ENCODE measurements at regions not wholly inside any gene's neighbourhood (a gene's known extent, or its start where the extent isn't known, plus 50 kb on each side); places are given as distances from the start of the nearest gene placed in this dataset.

GRCh38 chr9:85249313-85249621 lies 492.5 kb downstream of the AGTPBP1 start:
- DNase-seq, result no peak

- DNase-seq, result no peak
Measured at GRCh38 chr9:85248514-85249312, 493.0 kb downstream of the AGTPBP1 start.

GRCh38 chr9:85246541-85246940 lies 495.2 kb downstream of the AGTPBP1 start:
- DNase-seq, result no peak

GRCh38 chr9:85244856-85245255 lies 496.9 kb downstream of the AGTPBP1 start:
- no peak for DNase-seq

- no peak for DNase-seq
Measured at GRCh38 chr9:85243977-85244376, 497.8 kb downstream of the AGTPBP1 start.

GRCh38 chr9:85237478-85237877 lies 504.3 kb downstream of the AGTPBP1 start:
- no peak for DNase-seq

GRCh38 chr9:85230081-85230480 lies 511.7 kb downstream of the AGTPBP1 start:
- no peak for DNase-seq

- no peak for DNase-seq
Measured at GRCh38 chr9:85228111-85228855, 513.5 kb downstream of the AGTPBP1 start.

GRCh38 chr9:85225180-85225579 lies 516.6 kb downstream of the AGTPBP1 start:
- DNase-seq, result no peak

GRCh38 chr9:85224729-85225128 lies 517.0 kb downstream of the AGTPBP1 start:
- DNase-seq, result no peak

GRCh38 chr9:85224301-85224700 lies 517.5 kb downstream of the AGTPBP1 start:
- DNase-seq, result no peak

GRCh38 chr9:85223506-85224125 lies 518.1 kb downstream of the AGTPBP1 start:
- no peak for DNase-seq

- no peak for DNase-seq
Measured at GRCh38 chr9:85216601-85217000, 525.2 kb downstream of the AGTPBP1 start.

- DNase-seq, result no peak
Measured at GRCh38 chr9:85215961-85216360, 525.8 kb downstream of the AGTPBP1 start.

GRCh38 chr9:85215416-85215815 lies 526.3 kb downstream of the AGTPBP1 start:
- no peak for DNase-seq

GRCh38 chr9:85213650-85214607 lies 527.8 kb downstream of the AGTPBP1 start:
- no peak for DNase-seq

GRCh38 chr9:85212887-85213286 lies 528.9 kb downstream of the AGTPBP1 start:
- no peak for DNase-seq

- DNase-seq, result no peak
Measured at GRCh38 chr9:85212209-85212608, 529.5 kb downstream of the AGTPBP1 start.

- no peak for DNase-seq
Measured at GRCh38 chr9:85208666-85209065, 533.1 kb downstream of the AGTPBP1 start.

- no peak for DNase-seq
Measured at GRCh38 chr9:85204176-85204575, 534.6 kb downstream of the NTRK2 start.

GRCh38 chr9:85202596-85202995 lies 533.1 kb downstream of the NTRK2 start:
- DNase-seq, result no peak

- DNase-seq, result no peak
Measured at GRCh38 chr9:85200726-85201404, 531.3 kb downstream of the NTRK2 start.
